ENCODE measurements at regions not wholly inside any gene's neighbourhood (a gene's known extent, or its start where the extent isn't known, plus 50 kb on each side); places are given as distances from the start of the nearest gene placed in this dataset.

DNA sequence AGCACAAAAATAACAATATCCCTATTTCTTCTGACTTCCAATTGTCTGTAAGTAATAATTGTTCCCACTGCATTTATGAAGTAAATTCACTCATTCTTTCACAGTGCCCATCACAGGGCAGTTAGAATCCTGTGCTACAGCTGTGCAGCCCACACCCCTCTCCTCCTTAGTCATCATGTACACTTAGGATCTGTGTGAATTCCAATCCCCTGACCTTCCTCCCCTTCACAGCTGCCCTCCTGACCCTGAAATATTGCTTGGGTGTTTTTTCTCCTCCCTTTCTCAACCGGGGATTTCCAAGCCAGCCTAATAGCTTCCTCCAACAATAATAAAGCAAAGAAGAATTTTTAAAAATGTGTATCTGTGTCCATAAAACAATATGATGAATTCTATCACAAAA is 91.5 kb upstream of the BEND6 start:
- DNase-seq (ENCODE audit: extremely low spot score, unreplicated experiment): no peak
- H3K27me3 Mint-ChIP-seq: no peaks in the 10 kb centered on the region
- H3K9me3 Mint-ChIP-seq: no peaks in the 10 kb centered on the region
- no peaks in the 10 kb centered on the region for H3K36me3 Mint-ChIP-seq
- H3K27ac Mint-ChIP-seq: no peak overlapping the region
- TF ChIP-seq, protein P1, sequence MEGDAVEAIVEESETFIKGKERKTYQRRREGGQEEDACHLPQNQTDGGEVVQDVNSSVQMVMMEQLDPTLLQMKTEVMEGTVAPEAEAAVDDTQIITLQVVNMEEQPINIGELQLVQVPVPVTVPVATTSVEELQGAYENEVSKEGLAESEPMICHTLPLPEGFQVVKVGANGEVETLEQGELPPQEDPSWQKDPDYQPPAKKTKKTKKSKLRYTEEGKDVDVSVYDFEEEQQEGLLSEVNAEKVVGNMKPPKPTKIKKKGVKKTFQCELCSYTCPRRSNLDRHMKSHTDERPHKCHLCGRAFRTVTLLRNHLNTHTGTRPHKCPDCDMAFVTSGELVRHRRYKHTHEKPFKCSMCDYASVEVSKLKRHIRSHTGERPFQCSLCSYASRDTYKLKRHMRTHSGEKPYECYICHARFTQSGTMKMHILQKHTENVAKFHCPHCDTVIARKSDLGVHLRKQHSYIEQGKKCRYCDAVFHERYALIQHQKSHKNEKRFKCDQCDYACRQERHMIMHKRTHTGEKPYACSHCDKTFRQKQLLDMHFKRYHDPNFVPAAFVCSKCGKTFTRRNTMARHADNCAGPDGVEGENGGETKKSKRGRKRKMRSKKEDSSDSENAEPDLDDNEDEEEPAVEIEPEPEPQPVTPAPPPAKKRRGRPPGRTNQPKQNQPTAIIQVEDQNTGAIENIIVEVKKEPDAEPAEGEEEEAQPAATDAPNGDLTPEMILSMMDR (conservative IDR thresholded peaks at IDR 0.05): no peak
- peaks cover 11% of the 10 kb centered on the region for H3K4me1 Mint-ChIP-seq (ENCODE audit: unreplicated experiment)
- H3K4me3 Mint-ChIP-seq: no peak overlapping the region

DNA sequence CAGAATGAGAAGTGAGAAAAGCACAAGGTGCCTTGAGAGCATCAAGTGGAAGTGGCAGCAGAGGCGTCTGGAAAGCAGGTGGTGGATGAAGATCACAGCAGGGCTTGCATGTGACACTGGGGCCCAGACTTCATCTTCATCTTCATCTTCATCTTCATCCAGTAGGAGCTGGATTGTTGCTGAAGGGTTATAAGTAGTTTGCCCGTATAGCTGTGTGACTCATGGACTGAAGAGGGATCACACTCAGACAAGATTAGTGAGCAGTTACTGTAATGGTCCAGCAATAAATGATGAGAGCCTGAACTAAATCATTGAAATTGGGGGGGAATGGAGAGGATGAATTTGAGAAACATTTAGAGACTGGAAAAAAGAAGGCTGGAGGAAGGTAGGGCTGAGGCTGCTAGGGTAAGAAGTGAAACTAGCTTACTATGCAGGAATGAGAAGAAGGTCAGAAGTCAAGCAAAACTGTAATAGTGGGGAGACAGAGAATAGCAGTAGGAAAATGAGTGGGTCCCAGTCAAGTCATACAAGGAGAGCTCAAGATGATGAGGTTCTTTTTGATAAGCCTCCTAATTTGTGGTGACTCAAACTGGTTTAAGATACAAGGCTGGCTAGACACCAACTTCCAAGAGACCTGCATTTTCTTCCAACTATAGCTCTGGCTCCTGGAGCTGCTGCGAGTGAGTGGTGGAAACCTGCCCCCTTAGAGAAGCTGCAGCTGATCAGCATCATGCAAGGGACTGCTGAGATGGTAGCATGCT is 92.3 kb upstream of the BEND6 start:
- Mint-ChIP-seq H3K27ac (no peak overlapping the region), H3K4me3 (no peak overlapping the region), H3K4me1 (ENCODE audit: unreplicated experiment) (peaks cover 11% of the 10 kb centered on the region), H3K27me3 (no peaks in the 10 kb centered on the region), H3K36me3 (no peaks in the 10 kb centered on the region), H3K9me3 (no peaks in the 10 kb centered on the region)
- no peak for DNase-seq (ENCODE audit: extremely low spot score, unreplicated experiment)
- TF ChIP-seq, protein P1 (conservative IDR thresholded peaks at IDR 0.05): no peak

DNA sequence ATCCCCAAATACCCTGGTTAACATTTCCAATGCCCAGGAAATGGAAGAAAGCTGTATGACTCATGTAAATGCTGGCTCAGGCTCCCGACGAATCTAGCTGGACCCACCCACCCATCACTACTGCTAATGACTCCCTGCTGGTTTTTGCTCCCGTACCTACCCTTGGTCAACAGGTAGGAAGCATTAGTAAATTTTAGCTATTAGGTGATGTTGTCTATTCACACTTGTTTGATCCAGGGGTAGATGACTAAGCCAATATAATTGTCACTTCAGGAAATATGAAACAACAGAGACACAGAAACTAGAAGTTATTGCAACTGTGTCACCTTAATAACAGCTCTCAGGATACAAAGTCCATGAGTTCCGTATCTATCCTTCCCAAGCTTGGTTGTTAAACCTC is 94.4 kb upstream of the BEND6 start:
- H3K36me3 Mint-ChIP-seq: no peaks in the 10 kb centered on the region
- no peak overlapping the region for H3K27ac Mint-ChIP-seq
- no peak overlapping the region for H3K4me3 Mint-ChIP-seq
- TF ChIP-seq, protein P1 (conservative IDR thresholded peaks at IDR 0.05): no peak
- H3K27me3 Mint-ChIP-seq: no peaks in the 10 kb centered on the region
- H3K4me1 Mint-ChIP-seq (ENCODE audit: unreplicated experiment): peaks cover 6% of the 10 kb centered on the region
- DNase-seq (ENCODE audit: extremely low spot score, unreplicated experiment): no peak
- H3K9me3 Mint-ChIP-seq: no peaks in the 10 kb centered on the region

DNA sequence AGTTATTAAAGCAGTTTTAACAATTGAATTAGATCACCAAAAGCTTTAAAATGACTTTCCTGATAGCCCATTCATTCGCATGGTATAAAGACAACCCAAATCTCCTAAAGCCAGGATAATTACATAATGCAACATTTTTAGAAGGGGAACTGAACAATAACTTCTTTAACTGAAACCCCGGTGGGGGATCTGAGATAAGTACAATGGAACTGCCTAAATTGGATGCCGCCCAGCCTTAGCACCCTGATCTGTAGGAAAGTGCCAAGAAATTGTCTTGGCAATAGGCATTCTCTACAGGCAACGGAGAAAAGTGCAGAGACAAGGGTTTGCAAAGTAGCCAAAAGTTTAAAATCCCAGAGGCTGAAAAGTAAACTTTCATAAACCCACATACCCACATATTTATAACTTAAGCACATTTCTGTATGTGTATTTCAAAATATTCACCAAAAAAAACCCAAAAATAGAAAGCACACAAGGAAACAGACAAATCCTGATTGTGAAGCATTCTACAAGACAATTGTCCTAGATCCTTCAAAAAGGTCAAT is 98.8 kb upstream of the BEND6 start:
- no peak for DNase-seq (ENCODE audit: extremely low spot score, unreplicated experiment)
- TF ChIP-seq, protein P1 (conservative IDR thresholded peaks at IDR 0.05): no peak
- H3K4me3 Mint-ChIP-seq: no peak overlapping the region
- no peaks in the 10 kb centered on the region for H3K27me3 Mint-ChIP-seq
- no peaks in the 10 kb centered on the region for H3K36me3 Mint-ChIP-seq
- H3K27ac Mint-ChIP-seq: no peak overlapping the region
- H3K9me3 Mint-ChIP-seq: no peaks in the 10 kb centered on the region
- H3K4me1 Mint-ChIP-seq (ENCODE audit: unreplicated experiment): peaks cover 17% of the 10 kb centered on the region

DNA sequence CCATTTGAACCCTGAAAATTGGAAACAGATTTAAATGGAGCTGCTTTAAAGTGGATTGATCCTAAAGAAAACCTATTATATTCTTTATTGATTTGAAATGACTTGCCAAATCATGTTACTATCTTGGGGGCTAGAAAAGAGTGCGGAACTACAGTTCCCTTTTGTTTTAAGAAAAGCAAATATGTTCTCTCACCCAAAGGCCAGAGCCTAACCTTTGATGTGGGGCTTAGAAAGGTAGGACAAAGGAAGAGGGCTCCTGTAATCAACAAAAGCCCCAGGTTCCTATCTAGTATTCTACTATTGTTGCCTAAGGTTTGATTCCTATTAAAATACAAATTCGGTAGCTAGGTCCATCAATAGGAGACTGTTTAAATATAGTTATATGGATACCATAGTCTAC is 100.8 kb upstream of the BEND6 start:
- H3K4me1 Mint-ChIP-seq (ENCODE audit: unreplicated experiment): peaks cover 35% of the 10 kb centered on the region
- no peaks in the 10 kb centered on the region for H3K27me3 Mint-ChIP-seq
- DNase-seq (ENCODE audit: extremely low spot score, unreplicated experiment): no peak
- no peaks in the 10 kb centered on the region for H3K9me3 Mint-ChIP-seq
- no peak overlapping the region for H3K4me3 Mint-ChIP-seq
- H3K27ac Mint-ChIP-seq: no peak overlapping the region
- TF ChIP-seq, protein P1 (conservative IDR thresholded peaks at IDR 0.05): no peak
- H3K36me3 Mint-ChIP-seq: peaks cover 5% of the 10 kb centered on the region
